ENCODE measurements at regions not wholly inside any gene's neighbourhood (a gene's known extent, or its start where the extent isn't known, plus 50 kb on each side); places are given as distances from the start of the nearest gene placed in this dataset.

DNA sequence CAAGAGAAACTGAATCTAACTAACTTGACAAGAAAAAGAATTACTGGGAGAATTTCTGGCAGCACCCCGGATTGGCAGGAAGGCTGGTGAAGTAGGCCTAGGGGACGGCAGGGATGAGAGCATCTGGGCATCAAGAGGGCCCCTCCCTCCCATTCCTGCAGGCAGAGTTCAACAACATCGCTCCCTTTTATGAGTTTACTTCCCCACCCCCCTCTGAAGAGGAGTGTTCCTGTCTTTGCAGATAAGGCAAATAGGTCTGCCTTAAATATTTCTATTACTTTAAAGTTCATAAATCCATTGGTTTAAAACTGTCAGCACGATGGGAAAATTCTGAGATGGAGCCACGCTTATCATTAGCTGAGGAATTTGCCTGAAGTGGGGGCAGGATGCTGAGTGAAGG, 168.7 kb downstream of the TBX5 start:
- no TSS peak for BruUV-seq (replicated peaks)
- Histone ChIP-seq H3K36me3 (ENCODE audit: control insufficient read depth in 2 of 2, insufficient read depth in 2 of 2, low read length in 1 of 2) (no peaks in the 10 kb centered on the region), H3K27me3 (replicated peaks in 1 of 2; ENCODE audit: control insufficient read depth in 2 of 2, insufficient read depth in 2 of 2, low read length in 1 of 2) (no peaks in the 10 kb centered on the region; a peak in 1 of 4 replicates), H3K4me2 (ENCODE audit: control insufficient read depth, insufficient read depth) (no peak overlapping the region), H2AFZ (ENCODE audit: control insufficient read depth, low read depth, low read length) (no peak overlapping the region), H3K27ac (ENCODE audit: control insufficient read depth, insufficient read depth) (no peak overlapping the region), H3K9me3 (replicated peaks; ENCODE audit: control insufficient read depth, insufficient read depth, low read length) (no peaks in the 10 kb centered on the region), H4K20me1 (ENCODE audit: control insufficient read depth, insufficient read depth) (no peaks in the 10 kb centered on the region), H3K9ac (ENCODE audit: control insufficient read depth, insufficient read depth, low read length) (no peak overlapping the region), H3K4me1 (ENCODE audit: control insufficient read depth, insufficient read depth, low read length) (no peaks in the 10 kb centered on the region), H3K4me3 (no peak overlapping the region), H3K79me2 (ENCODE audit: control insufficient read depth, insufficient read depth, low read length) (no peaks in the 10 kb centered on the region)
- ChIA-PET RAD21 (ENCODE audit: unreplicated experiment) (no interaction called here), SMC1A (ENCODE audit: uncharacterized antibody, unreplicated experiment) (no interaction called here), POLR2A (no interaction called here), CTCF (no interaction called here)
- in situ Hi-C loops (cut with MboI) (no loop called here), intact Hi-C loops (cut with micrococcal nuclease; ENCODE audit: unreplicated experiment) (no loop called here)
- ATAC-seq (no peak), DNase-seq (ENCODE audit: low read depth, low spot score) (no peak), FAIRE-seq (no peak)
- WGBS (ENCODE audit: insufficient coverage, insufficient replicate concordance, low lambda C conversion rate, missing lambda C conversion rate): 32% methylated on average over 4 of the region's 5 CpGs
- TF ChIP-seq ETV6 (conservative IDR thresholded peaks at IDR 0.05 in 1 of 2, IDR thresholded peaks at IDR 0.05 in 1 of 2; ENCODE audit: borderline replicate concordance in 1 of 2, low read depth in 1 of 2): no peak
- no peak for TF ChIP-seq SP1 (IDR thresholded peaks at IDR 0.05; ENCODE audit: low read depth, low read length)
- TF ChIP-seq NR2C2 (IDR thresholded peaks at IDR 0.05; ENCODE audit: borderline replicate concordance, control insufficient read depth, insufficient read length, low read depth): no peak
- TF ChIP-seq JUNB (IDR thresholded peaks at IDR 0.05): no peak
- no peak for TF ChIP-seq RBBP5 (conservative IDR thresholded peaks at IDR 0.05)
- no peak for TF ChIP-seq FOXM1 (IDR thresholded peaks at IDR 0.05; ENCODE audit: low read depth, low read length)

DNA sequence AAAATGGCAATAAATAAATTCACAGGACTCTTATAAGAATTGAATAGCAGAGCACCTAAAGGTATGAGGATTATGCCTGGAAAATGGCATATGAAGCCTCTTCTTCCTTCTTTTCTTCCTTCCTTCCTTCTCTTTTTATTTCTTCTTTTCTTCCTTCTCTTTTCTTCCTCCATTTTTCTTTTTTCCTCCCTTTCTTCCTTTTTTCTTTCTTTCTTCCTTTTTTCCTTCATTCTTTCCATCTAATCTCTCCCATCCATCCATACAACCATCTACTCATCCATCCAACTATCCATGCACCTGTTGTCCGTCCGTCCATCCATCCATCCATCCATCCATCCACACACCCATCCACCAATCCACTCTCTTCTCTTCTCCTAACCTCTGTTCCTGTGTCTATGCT, 173.8 kb downstream of the TBX5 start:
- in situ Hi-C loops (cut with MboI): no loop called here
- intact Hi-C loops (cut with micrococcal nuclease; ENCODE audit: unreplicated experiment): no loop called here
- Histone ChIP-seq H3K36me3 (ENCODE audit: control insufficient read depth in 2 of 2, insufficient read depth in 2 of 2, low read length in 1 of 2) (no peaks in the 10 kb centered on the region), H3K9ac (ENCODE audit: control insufficient read depth, insufficient read depth, low read length) (no peak overlapping the region), H3K79me2 (ENCODE audit: control insufficient read depth, insufficient read depth, low read length) (no peaks in the 10 kb centered on the region), H3K4me2 (ENCODE audit: control insufficient read depth, insufficient read depth) (no peak overlapping the region), H3K9me3 (replicated peaks; ENCODE audit: control insufficient read depth, insufficient read depth, low read length) (no peaks in the 10 kb centered on the region), H3K4me3 (no peak overlapping the region), H4K20me1 (ENCODE audit: control insufficient read depth, insufficient read depth) (no peaks in the 10 kb centered on the region), H3K27ac (ENCODE audit: control insufficient read depth, insufficient read depth) (no peak overlapping the region), H3K4me1 (ENCODE audit: control insufficient read depth, insufficient read depth, low read length) (no peaks in the 10 kb centered on the region), H3K27me3 (replicated peaks in 1 of 2; ENCODE audit: control insufficient read depth in 2 of 2, insufficient read depth in 2 of 2, low read length in 1 of 2) (no peaks in the 10 kb centered on the region; a peak in 1 of 4 replicates), H2AFZ (ENCODE audit: control insufficient read depth, low read depth, low read length) (no peak overlapping the region)
- CTCF ChIA-PET: no interaction called here
- POLR2A ChIA-PET: no interaction called here
- no peak for FAIRE-seq
- WGBS (ENCODE audit: insufficient coverage, insufficient replicate concordance, low lambda C conversion rate, missing lambda C conversion rate): 18% methylated on average over 2 of the region's 2 CpGs
- RAD21 ChIA-PET (ENCODE audit: unreplicated experiment): no interaction called here
- TF ChIP-seq STAT3 (IDR thresholded peaks at IDR 0.05; ENCODE audit: low read depth, low read length) (no peak), LARP7 (IDR thresholded peaks at IDR 0.05) (no peak), IKZF1 (conservative IDR thresholded peaks at IDR 0.05) (no peak)
- TF ChIP-seq, protein P1, sequence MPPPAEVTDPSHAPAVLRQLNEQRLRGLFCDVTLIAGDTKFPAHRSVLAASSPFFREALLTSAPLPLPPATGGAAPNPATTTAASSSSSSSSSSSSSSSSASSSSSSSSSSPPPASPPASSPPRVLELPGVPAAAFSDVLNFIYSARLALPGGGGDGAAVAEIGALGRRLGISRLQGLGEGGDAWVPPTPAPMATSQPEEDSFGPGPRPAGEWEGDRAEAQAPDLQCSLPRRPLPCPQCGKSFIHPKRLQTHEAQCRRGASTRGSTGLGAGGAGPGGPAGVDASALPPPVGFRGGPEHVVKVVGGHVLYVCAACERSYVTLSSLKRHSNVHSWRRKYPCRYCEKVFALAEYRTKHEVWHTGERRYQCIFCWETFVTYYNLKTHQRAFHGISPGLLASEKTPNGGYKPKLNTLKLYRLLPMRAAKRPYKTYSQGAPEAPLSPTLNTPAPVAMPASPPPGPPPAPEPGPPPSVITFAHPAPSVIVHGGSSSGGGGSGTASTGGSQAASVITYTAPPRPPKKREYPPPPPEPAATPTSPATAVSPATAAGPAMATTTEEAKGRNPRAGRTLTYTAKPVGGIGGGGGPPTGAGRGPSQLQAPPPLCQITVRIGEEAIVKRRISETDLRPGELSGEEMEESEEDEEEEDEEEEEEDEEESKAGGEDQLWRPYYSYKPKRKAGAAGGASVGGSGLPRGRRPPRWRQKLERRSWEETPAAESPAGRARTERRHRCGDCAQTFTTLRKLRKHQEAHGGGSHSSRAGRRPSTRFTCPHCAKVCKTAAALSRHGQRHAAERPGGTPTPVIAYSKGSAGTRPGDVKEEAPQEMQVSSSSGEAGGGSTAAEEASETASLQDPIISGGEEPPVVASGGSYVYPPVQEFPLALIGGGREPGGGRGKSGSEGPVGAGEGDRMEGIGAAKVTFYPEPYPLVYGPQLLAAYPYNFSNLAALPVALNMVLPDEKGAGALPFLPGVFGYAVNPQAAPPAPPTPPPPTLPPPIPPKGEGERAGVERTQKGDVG (CRISPR knock-in tag; IDR thresholded peaks at IDR 0.05): no peak
- SMC1A ChIA-PET (ENCODE audit: uncharacterized antibody, unreplicated experiment): no interaction called here
- no TSS peak for BruUV-seq (replicated peaks)
- no peak for DNase-seq (ENCODE audit: low read depth, low spot score)
- ATAC-seq: no peak

Measured in GM12878 (cell line).